ENCODE measurements at regions not wholly inside any gene's neighbourhood (a gene's known extent, or its start where the extent isn't known, plus 50 kb on each side); places are given as distances from the start of the nearest gene placed in this dataset.

- TF ChIP-seq POLR2AphosphoS5 (IDR thresholded peaks at IDR 0.05) (no peak), CTCF (IDR thresholded peaks at IDR 0.05) (no peak), POLR2A (IDR thresholded peaks at IDR 0.05) (no peak)
These were observed 423.8 kb downstream of the CBLN4 start for GRCh38 chr20:55581519-55581918.
